Endothelial cell of umbilical vein (primary cell): ENCODE measurements at regions not wholly inside any gene's neighbourhood (a gene's known extent, or its start where the extent isn't known, plus 50 kb on each side); places are given as distances from the start of the nearest gene placed in this dataset.

Experiments
- EZH2 ChIP-seq: IDR thresholded peaks from 2 replicates; pipeline ENCODE4 v1.6.1; 2012; ENCODE audit warnings: borderline replicate concordance, low read depth, mild to moderate bottlenecking, moderate library complexity, low read length, inconsistent platforms; ENCODE audit not compliant: severe bottlenecking
- GATA2 ChIP-seq: IDR thresholded peaks from 2 replicates; pipeline ENCODE4 v1.7.0; 2011; ENCODE audit warnings: low read depth, mild to moderate bottlenecking, moderate library complexity, mixed read lengths, low read length; ENCODE audit not compliant: insufficient read length, insufficient read depth
- JUN ChIP-seq: IDR thresholded peaks from 2 replicates; pipeline ENCODE4 v1.6.1; 2011; ENCODE audit warnings: borderline replicate concordance, low read depth; ENCODE audit not compliant: insufficient read length, insufficient read depth
- POLR2A ChIP-seq: IDR thresholded peaks from 2 replicates; pipeline ENCODE4 v1.6.1; 2012; ENCODE audit warnings: low read depth, mild to moderate bottlenecking, control low read depth, low read length
- POLR2AphosphoS5 ChIP-seq: IDR thresholded peaks from 2 replicates; pipeline ENCODE4 v1.6.1; 2012; ENCODE audit warnings: low read depth, mild to moderate bottlenecking, control low read depth, low read length, moderate library complexity; ENCODE audit not compliant: insufficient read depth
- TF ChIP-seq, protein P1 (sequence below), 2 donors: IDR thresholded peaks; 1 replicate in 1 of 2; 2 replicates in 1 of 2; pipeline ENCODE4 v1.5.1; 2011; ENCODE audit warnings: low read length in 2 of 2, mild to moderate bottlenecking in 2 of 2, moderate library complexity in 2 of 2, control low read depth in 1 of 2, inconsistent platforms in 1 of 2, low read depth in 1 of 2; ENCODE audit not compliant: insufficient read depth in 1 of 2; ENCODE audit errors: extremely low read depth in 1 of 2
- TF ChIP-seq, protein P2 (sequence below): IDR thresholded peaks from 2 replicates; pipeline ENCODE4 v1.6.1; 2011; ENCODE audit not compliant: insufficient read depth, insufficient read length

DNA sequence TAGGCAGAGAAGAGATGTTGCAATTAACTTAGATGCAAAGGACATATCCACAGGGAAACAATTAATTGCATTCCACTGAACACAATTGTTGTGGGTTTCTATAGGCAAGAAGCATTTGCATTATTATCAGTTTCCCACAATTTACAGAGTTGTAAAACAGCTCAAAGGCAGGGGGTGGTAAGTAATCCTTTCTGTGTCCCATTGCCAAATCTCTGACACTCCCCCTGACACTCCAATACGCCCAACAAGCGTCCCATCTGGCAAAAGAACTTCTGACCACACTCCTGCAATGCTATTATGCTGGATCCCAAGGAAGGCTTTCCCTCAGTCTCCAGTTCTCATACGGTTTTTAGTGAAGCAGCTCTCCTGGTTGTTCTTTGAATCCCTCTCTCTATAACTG is 179.8 kb downstream of the CXCL12 start:
- TF ChIP-seq, protein P1, sequence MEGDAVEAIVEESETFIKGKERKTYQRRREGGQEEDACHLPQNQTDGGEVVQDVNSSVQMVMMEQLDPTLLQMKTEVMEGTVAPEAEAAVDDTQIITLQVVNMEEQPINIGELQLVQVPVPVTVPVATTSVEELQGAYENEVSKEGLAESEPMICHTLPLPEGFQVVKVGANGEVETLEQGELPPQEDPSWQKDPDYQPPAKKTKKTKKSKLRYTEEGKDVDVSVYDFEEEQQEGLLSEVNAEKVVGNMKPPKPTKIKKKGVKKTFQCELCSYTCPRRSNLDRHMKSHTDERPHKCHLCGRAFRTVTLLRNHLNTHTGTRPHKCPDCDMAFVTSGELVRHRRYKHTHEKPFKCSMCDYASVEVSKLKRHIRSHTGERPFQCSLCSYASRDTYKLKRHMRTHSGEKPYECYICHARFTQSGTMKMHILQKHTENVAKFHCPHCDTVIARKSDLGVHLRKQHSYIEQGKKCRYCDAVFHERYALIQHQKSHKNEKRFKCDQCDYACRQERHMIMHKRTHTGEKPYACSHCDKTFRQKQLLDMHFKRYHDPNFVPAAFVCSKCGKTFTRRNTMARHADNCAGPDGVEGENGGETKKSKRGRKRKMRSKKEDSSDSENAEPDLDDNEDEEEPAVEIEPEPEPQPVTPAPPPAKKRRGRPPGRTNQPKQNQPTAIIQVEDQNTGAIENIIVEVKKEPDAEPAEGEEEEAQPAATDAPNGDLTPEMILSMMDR (IDR thresholded peaks at IDR 0.05; ENCODE audit: extremely low read depth in 1 of 2, insufficient read depth in 1 of 2, low read depth in 1 of 2, low read length in 2 of 2) = no peak
- TF ChIP-seq POLR2A (no peak), POLR2AphosphoS5 (no peak), EZH2 (no peak), GATA2 (no peak), JUN (no peak)
- TF ChIP-seq, protein P2, sequence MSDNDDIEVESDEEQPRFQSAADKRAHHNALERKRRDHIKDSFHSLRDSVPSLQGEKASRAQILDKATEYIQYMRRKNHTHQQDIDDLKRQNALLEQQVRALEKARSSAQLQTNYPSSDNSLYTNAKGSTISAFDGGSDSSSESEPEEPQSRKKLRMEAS = no peak
